OCI-LY1 (cell line): ENCODE measurements at regions not wholly inside any gene's neighbourhood (a gene's known extent, or its start where the extent isn't known, plus 50 kb on each side); places are given as distances from the start of the nearest gene placed in this dataset.

Source experiments
- H2AFZ ChIP-seq: fragments of 200-600 bp; sonication (generic), shearing (Covaris generic); 2 replicates; pipeline ENCODE4 v1.6.0; 2014; ENCODE audit warnings: antibody characterized with exemption, mild to moderate bottlenecking, low read length
- H3F3A ChIP-seq: fragments of 200-600 bp; sonication (generic), shearing (Covaris generic); 2 replicates; pipeline ENCODE4 v1.6.0; 2014; ENCODE audit warnings: mild to moderate bottlenecking, antibody characterized with exemption, low read length, moderate library complexity; ENCODE audit not compliant: insufficient read depth
- H3K27ac ChIP-seq: fragments of 200-600 bp; sonication (generic); 2 replicates; pipeline ENCODE4 v1.5.1; 2014; ENCODE audit warnings: low read length, mixed run types, mild to moderate bottlenecking, low read depth; ENCODE audit not compliant: poor library complexity, severe bottlenecking
- H3K27me3 ChIP-seq: fragments of 200-600 bp; sonication (generic); 2 replicates; pipeline ENCODE4 v1.6.0; 2014; ENCODE audit warnings: antibody characterized with exemption, mild to moderate bottlenecking, low read length, moderate library complexity; ENCODE audit not compliant: insufficient read depth
- H3K36me3 ChIP-seq: fragments of 200-600 bp; sonication (generic); 2 replicates; pipeline ENCODE4 v1.6.1; 2014; ENCODE audit warnings: mild to moderate bottlenecking, antibody characterized with exemption, low read length, moderate library complexity, mixed read lengths; ENCODE audit not compliant: insufficient read depth
- H3K4me1 ChIP-seq: fragments of 200-600 bp; sonication (generic); 2 replicates; pipeline ENCODE4 v1.5.1; 2014; ENCODE audit warnings: mild to moderate bottlenecking, low read length, moderate library complexity; ENCODE audit not compliant: insufficient read depth, severe bottlenecking
- H3K4me2 ChIP-seq: fragments of 200-600 bp; sonication (generic), shearing (Covaris generic); 2 replicates; pipeline ENCODE4 v1.6.1; 2014; ENCODE audit warnings: low read length
- H3K4me3 ChIP-seq: fragments of 200-600 bp; sonication (generic); 2 replicates; pipeline ENCODE4 v1.5.1; 2014; ENCODE audit warnings: low read length, low read depth, mild to moderate bottlenecking, mixed read lengths; ENCODE audit not compliant: poor library complexity, severe bottlenecking
- H3K79me2 ChIP-seq: fragments of 200-600 bp; shearing (Covaris generic); 2 replicates; pipeline ENCODE4 v1.6.1; 2016; ENCODE audit warnings: mixed run types, low read length, mixed read lengths; ENCODE audit not compliant: insufficient read depth
- H3K9ac ChIP-seq: fragments of 200-600 bp; sonication (generic), shearing (Covaris generic); 2 replicates; pipeline ENCODE4 v1.6.1; 2014; ENCODE audit warnings: mild to moderate bottlenecking, low read length, mixed read lengths
- H3K9me2 ChIP-seq: fragments of 200-600 bp; sonication (generic), shearing (Covaris generic); 2 replicates; pipeline ENCODE4 v1.6.1; 2014; ENCODE audit warnings: low read depth, mild to moderate bottlenecking, low read length, mixed read lengths
- H3K9me3 ChIP-seq: fragments of 200-600 bp; shearing (Covaris generic); 2 replicates; pipeline ENCODE4 v1.6.1; 2014; ENCODE audit warnings: low read length, mixed read lengths
- H4K20me1 ChIP-seq: fragments of 200-600 bp; sonication (generic), shearing (Covaris generic); 2 replicates; pipeline ENCODE4 v1.6.0; 2016; ENCODE audit warnings: mild to moderate bottlenecking, low read length; ENCODE audit not compliant: insufficient read depth
- CTCF ChIP-seq: fragments of 200-600 bp; sonication (generic), shearing (Covaris generic); IDR thresholded peaks from 2 replicates; pipeline ENCODE4 v1.5.1; 2017; ENCODE audit warnings: mild to moderate bottlenecking, antibody characterized with exemption, low read length, moderate library complexity, mixed read lengths
- EZH2 ChIP-seq: fragments of 200-600 bp; sonication (generic), shearing (Covaris generic); IDR thresholded peaks from 2 replicates; pipeline ENCODE4 v1.8.0; 2017; ENCODE audit warnings: borderline replicate concordance, mixed run types, mild to moderate bottlenecking, antibody characterized with exemption, low read length, moderate library complexity, mixed read lengths

DNA sequence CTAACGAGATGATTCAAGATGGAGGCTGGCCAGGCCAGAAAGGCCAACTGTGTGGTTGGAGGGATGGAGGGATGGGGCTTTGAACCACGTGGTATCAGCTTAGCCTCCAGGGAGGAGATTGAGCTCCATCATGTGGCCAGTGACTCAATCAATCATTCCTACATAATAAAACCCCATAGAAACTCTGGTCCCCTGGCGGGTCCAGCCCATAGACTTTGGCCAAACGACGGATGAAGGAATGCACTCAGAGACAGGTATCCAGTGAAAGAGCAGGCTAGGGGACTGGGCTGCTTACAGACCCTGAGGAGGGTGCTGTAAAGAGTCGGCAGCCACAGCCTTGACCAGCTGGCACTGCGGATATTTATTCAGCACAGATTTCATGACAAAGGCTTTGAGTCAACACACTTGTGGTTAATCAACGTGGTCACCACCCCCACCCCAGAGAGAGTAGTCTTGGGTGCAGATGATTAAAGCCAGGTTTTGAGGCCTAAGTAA, 308.7 kb upstream of the TNRC6C start:
- Histone ChIP-seq H4K20me1 (no peaks in the 10 kb centered on the region), H3K9me2 (no peaks in the 10 kb centered on the region), H3F3A (no peaks in the 10 kb centered on the region), H3K79me2 (no peaks in the 10 kb centered on the region), H3K4me3 (no peak overlapping the region), H3K9ac (no peak overlapping the region), H3K4me1 (no peaks in the 10 kb centered on the region), H3K27ac (no peak overlapping the region), H2AFZ (no peak overlapping the region), H3K27me3 (no peaks in the 10 kb centered on the region; the same call in 1 of the 2 replicates), H3K4me2 (no peak overlapping the region), H3K9me3 (no peaks in the 10 kb centered on the region), H3K36me3 (no peaks in the 10 kb centered on the region)
- TF ChIP-seq EZH2 (no peak), CTCF (peak; percentile 25; the same call in 1 of the 2 replicates)

DNA sequence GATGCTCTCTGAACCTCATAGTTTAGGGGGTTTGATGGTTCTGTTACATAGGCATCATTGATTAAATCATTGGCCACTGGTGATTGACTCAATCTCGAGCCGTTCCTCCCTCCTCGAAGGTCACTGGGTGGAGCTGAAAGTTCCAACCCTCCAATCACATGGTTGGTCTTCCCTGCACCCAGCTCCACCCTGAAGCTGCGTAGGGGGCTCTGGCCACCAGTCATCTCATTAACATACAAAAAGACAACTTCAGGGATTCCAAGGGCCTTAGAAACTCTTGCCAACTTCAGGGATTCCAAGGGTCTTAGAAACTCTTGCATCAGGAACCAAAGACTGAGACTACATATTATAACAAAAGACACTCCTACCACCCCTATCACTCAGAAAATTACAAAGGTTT, 306.5 kb upstream of the TNRC6C start:
- H4K20me1 ChIP-seq = no peaks in the 10 kb centered on the region
- no peaks in the 10 kb centered on the region for H3F3A ChIP-seq
- H3K4me3 ChIP-seq = no peak overlapping the region
- H2AFZ ChIP-seq = no peak overlapping the region
- no peak overlapping the region for H3K4me2 ChIP-seq
- H3K79me2 ChIP-seq = no peaks in the 10 kb centered on the region
- no peak overlapping the region for H3K27ac ChIP-seq
- no peaks in the 10 kb centered on the region for H3K36me3 ChIP-seq
- no peaks in the 10 kb centered on the region; the same call in 1 of the 2 replicates for H3K27me3 ChIP-seq
- H3K9me3 ChIP-seq = no peaks in the 10 kb centered on the region
- H3K9me2 ChIP-seq = no peaks in the 10 kb centered on the region
- no peak overlapping the region for H3K9ac ChIP-seq
- TF ChIP-seq EZH2 (no peak), CTCF (no peak)
- no peaks in the 10 kb centered on the region for H3K4me1 ChIP-seq

DNA sequence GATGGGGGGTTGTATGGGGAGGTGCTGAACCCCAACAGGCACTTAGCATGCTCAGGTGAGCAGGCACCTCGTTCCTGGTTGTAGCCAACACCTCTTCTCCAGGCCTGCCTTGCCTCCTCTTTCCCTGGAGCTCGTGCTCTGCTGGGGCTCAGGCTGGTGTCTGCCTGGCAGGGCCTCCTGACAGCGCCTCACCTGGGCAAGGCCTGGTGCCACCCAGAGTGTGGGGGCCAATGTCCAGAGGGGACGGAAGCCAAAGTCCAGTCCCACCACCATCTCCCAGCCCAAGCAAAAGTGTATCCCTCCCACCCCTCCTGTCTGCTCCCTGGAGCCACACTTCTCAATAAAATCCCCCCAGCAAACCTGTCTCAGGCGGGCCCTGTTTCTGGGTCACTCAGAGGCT, 304.2 kb upstream of the TNRC6C start:
- Histone ChIP-seq H3K4me1 (no peaks in the 10 kb centered on the region), H3K36me3 (no peaks in the 10 kb centered on the region), H3K27me3 (peaks cover 11% of the 10 kb centered on the region; the same call in 1 of the 2 replicates), H3K9me3 (peaks cover 5% of the 10 kb centered on the region; the same call in 1 of the 2 replicates), H3K9me2 (no peaks in the 10 kb centered on the region), H2AFZ (no peak overlapping the region), H4K20me1 (no peaks in the 10 kb centered on the region), H3F3A (no peaks in the 10 kb centered on the region), H3K79me2 (no peaks in the 10 kb centered on the region), H3K9ac (no peak overlapping the region), H3K4me3 (no peak overlapping the region), H3K27ac (no peak overlapping the region), H3K4me2 (no peak overlapping the region)
- no peak for TF ChIP-seq EZH2

DNA sequence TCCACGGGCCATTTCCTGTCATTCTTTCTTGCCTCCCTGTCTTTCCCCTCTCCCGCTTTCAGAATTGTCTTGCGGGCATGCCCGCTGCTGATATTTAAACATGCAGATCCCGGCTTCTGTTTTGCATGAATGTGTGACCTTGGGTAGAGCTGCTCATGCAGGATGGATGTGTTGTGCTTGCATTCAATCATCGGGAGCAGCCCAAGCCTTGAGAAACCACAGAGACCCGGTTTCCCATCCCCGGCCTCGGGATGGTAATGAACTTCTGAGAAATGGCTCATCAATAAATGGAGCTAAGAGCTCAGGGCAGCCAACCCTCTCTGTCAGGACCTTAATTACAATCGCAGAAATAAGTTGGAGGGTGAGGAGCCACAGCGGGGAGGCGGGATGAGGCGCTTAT, 303.7 kb upstream of the TNRC6C start:
- TF ChIP-seq CTCF (no peak), EZH2 (no peak)
- H3K9me3 ChIP-seq = peaks cover 5% of the 10 kb centered on the region; the same call in 1 of the 2 replicates
- no peak overlapping the region for H3K9ac ChIP-seq
- H3K4me2 ChIP-seq = no peak overlapping the region
- no peaks in the 10 kb centered on the region for H3K79me2 ChIP-seq
- no peaks in the 10 kb centered on the region for H3K4me1 ChIP-seq
- no peaks in the 10 kb centered on the region for H3K36me3 ChIP-seq
- H3F3A ChIP-seq = no peaks in the 10 kb centered on the region
- H3K9me2 ChIP-seq = no peaks in the 10 kb centered on the region
- H3K27me3 ChIP-seq = peaks cover 11% of the 10 kb centered on the region; the same call in 1 of the 2 replicates
- H2AFZ ChIP-seq = no peak overlapping the region
- no peak overlapping the region for H3K27ac ChIP-seq
- no peaks in the 10 kb centered on the region for H4K20me1 ChIP-seq
- H3K4me3 ChIP-seq = no peak overlapping the region
